ENCODE measurements at regions not wholly inside any gene's neighbourhood (a gene's known extent, or its start where the extent isn't known, plus 50 kb on each side); places are given as distances from the start of the nearest gene placed in this dataset.

DNA sequence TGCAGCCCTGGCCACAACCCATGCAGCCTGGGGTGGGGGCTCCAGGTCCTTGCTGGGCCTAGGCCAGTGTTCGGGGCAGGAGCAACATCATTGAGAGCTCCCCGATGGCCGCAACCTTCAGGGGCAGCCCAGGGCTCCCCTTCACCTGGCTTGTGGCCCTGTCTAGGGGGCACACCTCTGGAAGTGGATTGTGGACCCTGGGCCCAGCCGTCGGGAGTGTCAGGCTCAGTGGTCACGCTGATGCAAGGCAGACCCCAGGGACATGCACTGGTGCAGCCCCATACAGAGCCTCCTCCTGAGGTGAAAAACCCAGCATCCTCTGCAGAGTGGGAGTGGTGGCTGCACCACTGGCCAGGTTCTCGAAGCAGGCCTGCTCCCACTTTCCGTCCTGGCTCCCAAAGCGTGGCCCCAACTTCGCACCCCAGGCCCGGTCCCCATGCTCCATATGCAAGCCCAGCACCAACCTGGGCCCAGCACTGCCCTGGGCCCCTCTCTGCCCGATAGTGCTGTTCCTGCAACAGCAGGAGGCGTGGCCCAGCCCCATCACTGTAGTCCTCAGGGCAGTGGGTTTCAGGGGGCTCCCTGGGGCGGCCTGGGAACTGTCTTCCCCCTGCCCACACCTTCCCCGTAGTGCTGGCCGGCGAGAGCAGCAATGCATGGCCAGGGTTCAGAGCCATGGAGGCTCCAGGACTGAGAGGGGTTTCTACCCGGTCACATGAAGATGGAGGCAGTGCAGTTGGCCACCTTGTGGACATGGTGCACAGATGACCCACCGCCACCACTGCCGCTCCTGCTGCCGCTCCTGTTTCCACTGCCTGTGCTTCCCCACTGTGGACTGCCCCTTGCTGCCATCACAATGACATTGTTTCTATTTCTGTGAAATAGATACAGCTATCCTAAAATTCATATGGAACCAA, 303.9 kb upstream of the NRG3 start:
- Histone ChIP-seq H3K27me3 (ENCODE audit: insufficient read depth, low read length, poor library complexity) (no peaks in the 10 kb centered on the region), H3K4me2 (ENCODE audit: insufficient read depth, low read length) (no peak overlapping the region), H3K27ac (ENCODE audit: low read length) (no peak overlapping the region), H3K4me3 (ENCODE audit: low read depth in 1 of 2, low read length in 2 of 2) (no peak overlapping the region), H3K9ac (ENCODE audit: low read depth, low read length) (no peak overlapping the region), H4K20me1 (ENCODE audit: insufficient read depth, low read length) (no peaks in the 10 kb centered on the region), H2AFZ (ENCODE audit: low read depth, low read length) (no peak overlapping the region), H3K79me2 (ENCODE audit: insufficient read depth, low read length) (no peaks in the 10 kb centered on the region), H3K4me1 (ENCODE audit: insufficient read depth, low read length) (no peaks in the 10 kb centered on the region), H3K9me3 (ENCODE audit: insufficient read depth, low read length, severe bottlenecking) (no peaks in the 10 kb centered on the region), H3K36me3 (ENCODE audit: insufficient read depth, low read length) (no peaks in the 10 kb centered on the region)
- ATAC-seq (ENCODE audit: insufficient read depth, low read depth) (no peak), DNase-seq (no peak)
- TF ChIP-seq, protein P1, sequence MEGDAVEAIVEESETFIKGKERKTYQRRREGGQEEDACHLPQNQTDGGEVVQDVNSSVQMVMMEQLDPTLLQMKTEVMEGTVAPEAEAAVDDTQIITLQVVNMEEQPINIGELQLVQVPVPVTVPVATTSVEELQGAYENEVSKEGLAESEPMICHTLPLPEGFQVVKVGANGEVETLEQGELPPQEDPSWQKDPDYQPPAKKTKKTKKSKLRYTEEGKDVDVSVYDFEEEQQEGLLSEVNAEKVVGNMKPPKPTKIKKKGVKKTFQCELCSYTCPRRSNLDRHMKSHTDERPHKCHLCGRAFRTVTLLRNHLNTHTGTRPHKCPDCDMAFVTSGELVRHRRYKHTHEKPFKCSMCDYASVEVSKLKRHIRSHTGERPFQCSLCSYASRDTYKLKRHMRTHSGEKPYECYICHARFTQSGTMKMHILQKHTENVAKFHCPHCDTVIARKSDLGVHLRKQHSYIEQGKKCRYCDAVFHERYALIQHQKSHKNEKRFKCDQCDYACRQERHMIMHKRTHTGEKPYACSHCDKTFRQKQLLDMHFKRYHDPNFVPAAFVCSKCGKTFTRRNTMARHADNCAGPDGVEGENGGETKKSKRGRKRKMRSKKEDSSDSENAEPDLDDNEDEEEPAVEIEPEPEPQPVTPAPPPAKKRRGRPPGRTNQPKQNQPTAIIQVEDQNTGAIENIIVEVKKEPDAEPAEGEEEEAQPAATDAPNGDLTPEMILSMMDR (IDR thresholded peaks at IDR 0.05; ENCODE audit: borderline replicate concordance, extremely low read depth, low read length, poor library complexity, severe bottlenecking): no peak
- TF ChIP-seq EZH2 (IDR thresholded peaks at IDR 0.05; ENCODE audit: borderline replicate concordance, low read depth, low read length, severe bottlenecking): no peak

DNA sequence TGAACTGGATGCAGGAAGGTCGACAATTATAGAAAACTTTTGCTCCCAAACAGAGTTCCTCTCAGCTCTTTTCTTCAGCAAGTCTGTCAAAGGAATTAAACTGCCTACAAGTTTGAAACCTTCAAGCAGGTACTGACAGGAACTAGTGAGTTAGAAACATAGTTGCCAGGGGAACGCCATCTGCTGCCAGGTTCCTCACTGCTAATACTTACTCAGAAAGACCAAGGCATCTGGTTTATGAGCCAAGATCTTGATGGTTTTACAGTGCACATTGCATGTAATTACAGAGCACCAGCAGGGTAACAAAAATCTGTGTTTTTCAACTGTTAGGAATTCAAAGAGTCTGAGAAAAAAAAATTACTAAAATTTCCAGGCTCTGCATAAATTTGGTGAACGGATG, 300.0 kb upstream of the NRG3 start:
- Histone ChIP-seq H3K36me3 (ENCODE audit: insufficient read depth, low read length) (no peaks in the 10 kb centered on the region), H2AFZ (ENCODE audit: low read depth, low read length) (no peak overlapping the region), H3K27ac (ENCODE audit: low read length) (no peak overlapping the region), H3K9ac (ENCODE audit: low read depth, low read length) (no peak overlapping the region), H4K20me1 (ENCODE audit: insufficient read depth, low read length) (no peaks in the 10 kb centered on the region), H3K27me3 (ENCODE audit: insufficient read depth, low read length, poor library complexity) (no peaks in the 10 kb centered on the region), H3K79me2 (ENCODE audit: insufficient read depth, low read length) (no peaks in the 10 kb centered on the region), H3K4me1 (ENCODE audit: insufficient read depth, low read length) (no peaks in the 10 kb centered on the region), H3K4me3 (ENCODE audit: low read depth in 1 of 2, low read length in 2 of 2) (no peak overlapping the region), H3K4me2 (ENCODE audit: insufficient read depth, low read length) (no peak overlapping the region), H3K9me3 (ENCODE audit: insufficient read depth, low read length, severe bottlenecking) (no peaks in the 10 kb centered on the region)
- TF ChIP-seq, protein P1 (IDR thresholded peaks at IDR 0.05; ENCODE audit: borderline replicate concordance, extremely low read depth, low read length, poor library complexity, severe bottlenecking): no peak
- no peak for TF ChIP-seq EZH2 (IDR thresholded peaks at IDR 0.05; ENCODE audit: borderline replicate concordance, low read depth, low read length, severe bottlenecking)
- DNase-seq (no peak), ATAC-seq (ENCODE audit: insufficient read depth, low read depth) (no peak)

- Histone ChIP-seq H4K20me1 (ENCODE audit: insufficient read depth, low read length) (no peaks in the 10 kb centered on the region), H3K36me3 (ENCODE audit: insufficient read depth, low read length) (no peaks in the 10 kb centered on the region), H3K9me3 (ENCODE audit: insufficient read depth, low read length, severe bottlenecking) (no peaks in the 10 kb centered on the region), H3K4me1 (ENCODE audit: insufficient read depth, low read length) (no peaks in the 10 kb centered on the region), H3K27me3 (ENCODE audit: insufficient read depth, low read length, poor library complexity) (no peaks in the 10 kb centered on the region), H3K4me3 (ENCODE audit: low read depth in 1 of 2, low read length in 2 of 2) (no peak overlapping the region), H2AFZ (ENCODE audit: low read depth, low read length) (no peak overlapping the region), H3K27ac (ENCODE audit: low read length) (no peak overlapping the region), H3K79me2 (ENCODE audit: insufficient read depth, low read length) (no peaks in the 10 kb centered on the region), H3K9ac (ENCODE audit: low read depth, low read length) (no peak overlapping the region), H3K4me2 (ENCODE audit: insufficient read depth, low read length) (no peak overlapping the region)
- DNase-seq: no peak
- TF ChIP-seq EZH2 (IDR thresholded peaks at IDR 0.05; ENCODE audit: borderline replicate concordance, low read depth, low read length, severe bottlenecking): no peak
- TF ChIP-seq, protein P1 (IDR thresholded peaks at IDR 0.05; ENCODE audit: borderline replicate concordance, extremely low read depth, low read length, poor library complexity, severe bottlenecking): no peak
- ATAC-seq (ENCODE audit: insufficient read depth, low read depth): no peak
Observed at GRCh38 chr10:81576336-81576735, 298.7 kb upstream of the NRG3 start.
